A673 (cell line): ENCODE measurements at regions not wholly inside any gene's neighbourhood (a gene's known extent, or its start where the extent isn't known, plus 50 kb on each side); places are given as distances from the start of the nearest gene placed in this dataset.

ENCODE experiments used
- BruUV-seq: library from RNA; stranded (reverse); fragments of 400-500 nt; replicated peaks from 2 replicates; lab custom pipeline; 2021; lab: Mats Ljungman, UMichigan
- CTCF ChIA-PET: fragments of 300-600 bp; sonication (Branson Sonifier 250); formaldehyde crosslinking; loops from one replicate; lab custom pipeline; 2022; ENCODE audit warnings: antibody characterized with exemption; lab: Charles Lee
- POLR2A ChIA-PET: fragments of 300-600 bp; sonication (Branson Sonifier 250); formaldehyde crosslinking; loops from one replicate; lab custom pipeline; 2022; ENCODE audit warnings: antibody characterized with exemption; ENCODE audit not compliant: low non-redundant PET; lab: Charles Lee
- DNase-seq: peaks from one replicate; pipeline ENCODE4 v3.0.0-alpha.2; 2015; ENCODE audit warnings: low spot score
- H3K27ac ChIP-seq: fragments of 200-600 bp; sonication (generic); 2 replicates; pipeline ENCODE4 v1.5.1; 2016; ENCODE audit warnings: mixed run types, low read depth, mild to moderate bottlenecking, mixed read lengths, antibody characterized with exemption, low read length; ENCODE audit not compliant: poor library complexity, severe bottlenecking
- H3K27me3 ChIP-seq: fragments of 200-600 bp; sonication (generic); replicated peaks from 2 replicates; pipeline ENCODE4 v1.6.1; 2017; ENCODE audit warnings: mixed run types, low read depth, mild to moderate bottlenecking, mixed read lengths, antibody characterized with exemption, low read length; ENCODE audit not compliant: insufficient read depth, poor library complexity
- H3K36me3 ChIP-seq: fragments of 200-600 bp; sonication (generic); 2 replicates; pipeline ENCODE4 v1.6.1; 2016; ENCODE audit warnings: mixed run types, mild to moderate bottlenecking, mixed read lengths, antibody characterized with exemption, low read length; ENCODE audit not compliant: insufficient read depth, poor library complexity, severe bottlenecking
- H3K4me1 ChIP-seq: fragments of 200-600 bp; sonication (generic); 2 replicates; pipeline ENCODE4 v1.6.1; 2017; ENCODE audit warnings: mixed run types, mild to moderate bottlenecking, mixed read lengths, antibody characterized with exemption, low read length; ENCODE audit not compliant: insufficient read depth, poor library complexity, severe bottlenecking
- H3K4me3 ChIP-seq: fragments of 200-600 bp; sonication (generic); 2 replicates; pipeline ENCODE4 v1.5.1; 2016; ENCODE audit warnings: low read depth, mixed run types, mild to moderate bottlenecking, mixed read lengths, low read length; ENCODE audit not compliant: poor library complexity, severe bottlenecking
- H3K9me3 ChIP-seq: fragments of 200-600 bp; sonication (generic); 2 replicates; pipeline ENCODE4 v1.6.1; 2016; ENCODE audit warnings: mixed run types, low read depth, mild to moderate bottlenecking, mixed read lengths, antibody characterized with exemption, low read length; ENCODE audit not compliant: poor library complexity, severe bottlenecking
- EZH2 ChIP-seq: fragments of 200-600 bp; sonication (generic); IDR thresholded peaks from 2 replicates; pipeline ENCODE4 v1.6.1; 2017; ENCODE audit warnings: borderline replicate concordance, low read depth, mild to moderate bottlenecking, mixed read lengths, antibody characterized with exemption, low read length; ENCODE audit not compliant: poor library complexity, severe bottlenecking
- intact Hi-C: fragments of 100-400 bp; cut with micrococcal nuclease; formaldehyde crosslinking; loops from one replicate; pipeline ENCODE4 v1.10.0; 2022; ENCODE audit not compliant: unreplicated experiment
- TF ChIP-seq, protein P1 (sequence below): fragments of 300-800, 200-600 bp; sonication (generic); conservative IDR thresholded peaks from 2 replicates; pipeline ENCODE4 v1.5.1; 2017; ENCODE audit warnings: low read depth, mild to moderate bottlenecking, antibody characterized with exemption, low read length, moderate library complexity, mixed read lengths

DNA sequence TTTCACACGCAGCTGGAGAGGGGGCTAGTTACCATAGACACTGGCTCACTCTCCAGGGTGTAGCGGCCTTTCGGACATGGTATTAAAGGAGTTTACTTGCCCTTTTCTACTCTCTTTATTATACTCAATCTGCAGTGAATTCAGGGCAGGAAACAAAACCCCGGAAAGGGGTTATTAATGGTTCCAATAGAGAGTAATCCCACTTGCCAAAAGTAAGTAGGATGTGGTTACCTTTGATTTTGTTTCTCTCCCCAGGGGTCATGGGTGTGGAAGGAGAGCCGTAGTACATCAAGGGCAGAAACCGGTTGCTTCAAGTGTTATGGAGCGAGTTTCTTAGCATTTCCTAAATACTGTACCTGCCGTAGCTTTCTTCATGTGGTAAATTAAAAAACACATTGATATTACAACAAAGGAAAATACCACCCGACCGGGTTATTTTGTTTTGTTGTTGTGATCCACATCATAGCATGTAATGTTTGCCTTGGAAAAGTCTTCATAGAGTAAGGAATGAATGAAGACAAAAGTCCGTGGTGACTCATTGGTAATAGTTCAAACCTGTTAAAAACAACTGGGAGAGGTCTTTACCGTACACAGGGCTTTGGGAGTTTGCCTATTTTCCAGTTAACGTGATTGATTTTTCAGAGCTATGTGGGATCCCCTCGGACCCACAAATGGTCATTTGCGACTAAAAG lies 71.5 kb downstream of the SLC4A3 start:
- intact Hi-C loops, result no loop called here
- TF ChIP-seq EZH2, result no peak
- TF ChIP-seq, protein P1, sequence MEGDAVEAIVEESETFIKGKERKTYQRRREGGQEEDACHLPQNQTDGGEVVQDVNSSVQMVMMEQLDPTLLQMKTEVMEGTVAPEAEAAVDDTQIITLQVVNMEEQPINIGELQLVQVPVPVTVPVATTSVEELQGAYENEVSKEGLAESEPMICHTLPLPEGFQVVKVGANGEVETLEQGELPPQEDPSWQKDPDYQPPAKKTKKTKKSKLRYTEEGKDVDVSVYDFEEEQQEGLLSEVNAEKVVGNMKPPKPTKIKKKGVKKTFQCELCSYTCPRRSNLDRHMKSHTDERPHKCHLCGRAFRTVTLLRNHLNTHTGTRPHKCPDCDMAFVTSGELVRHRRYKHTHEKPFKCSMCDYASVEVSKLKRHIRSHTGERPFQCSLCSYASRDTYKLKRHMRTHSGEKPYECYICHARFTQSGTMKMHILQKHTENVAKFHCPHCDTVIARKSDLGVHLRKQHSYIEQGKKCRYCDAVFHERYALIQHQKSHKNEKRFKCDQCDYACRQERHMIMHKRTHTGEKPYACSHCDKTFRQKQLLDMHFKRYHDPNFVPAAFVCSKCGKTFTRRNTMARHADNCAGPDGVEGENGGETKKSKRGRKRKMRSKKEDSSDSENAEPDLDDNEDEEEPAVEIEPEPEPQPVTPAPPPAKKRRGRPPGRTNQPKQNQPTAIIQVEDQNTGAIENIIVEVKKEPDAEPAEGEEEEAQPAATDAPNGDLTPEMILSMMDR, result no peak
- H3K36me3 ChIP-seq, result no peaks in the 10 kb centered on the region
- no peak overlapping the region for H3K4me3 ChIP-seq
- H3K9me3 ChIP-seq, result no peaks in the 10 kb centered on the region
- no peak overlapping the region for H3K27ac ChIP-seq
- peak; percentile 75 for DNase-seq
- no TSS peak for BruUV-seq
- peaks cover 15% of the 10 kb centered on the region for H3K4me1 ChIP-seq
- ChIA-PET POLR2A (no interaction called here), CTCF (interaction anchor here (0.5 kb wide), 1 partner anchor 125 kb away, joined by 5 read pairs; no protein-coding TSS in a partner anchor)
- H3K27me3 ChIP-seq, result no peaks in the 10 kb centered on the region

DNA sequence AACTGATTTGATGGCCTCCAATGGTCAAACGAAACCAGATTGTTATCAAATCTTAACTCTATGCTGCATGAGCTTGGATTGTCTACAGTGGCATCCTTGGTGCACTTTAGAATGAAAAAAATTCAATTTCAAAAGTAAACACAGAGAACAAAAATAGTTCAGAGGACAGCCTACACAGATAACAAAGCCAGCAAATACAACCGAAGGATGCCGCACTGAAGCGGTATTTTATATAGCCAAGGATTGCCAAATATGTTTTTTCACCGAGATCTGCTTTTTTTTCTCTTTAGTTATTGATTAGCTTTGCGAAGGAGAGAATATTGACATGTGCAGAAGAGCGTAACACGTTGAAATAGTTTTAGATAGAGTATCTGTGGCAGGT lies 72.0 kb downstream of the SLC4A3 start:
- BruUV-seq, result no TSS peak
- CTCF ChIA-PET, result interaction anchor here (0.5 kb wide), 1 partner anchor 124 kb away, joined by 5 read pairs; no protein-coding TSS in a partner anchor
- Histone ChIP-seq H3K4me1 (peaks cover 15% of the 10 kb centered on the region), H3K36me3 (no peaks in the 10 kb centered on the region), H3K27ac (no peak overlapping the region), H3K9me3 (no peaks in the 10 kb centered on the region), H3K27me3 (no peaks in the 10 kb centered on the region), H3K4me3 (no peak overlapping the region)
- intact Hi-C loops, result no loop called here
- DNase-seq, result no peak
- TF ChIP-seq, protein P1, result no peak
- no peak for TF ChIP-seq EZH2
- POLR2A ChIA-PET, result no interaction called here

DNA sequence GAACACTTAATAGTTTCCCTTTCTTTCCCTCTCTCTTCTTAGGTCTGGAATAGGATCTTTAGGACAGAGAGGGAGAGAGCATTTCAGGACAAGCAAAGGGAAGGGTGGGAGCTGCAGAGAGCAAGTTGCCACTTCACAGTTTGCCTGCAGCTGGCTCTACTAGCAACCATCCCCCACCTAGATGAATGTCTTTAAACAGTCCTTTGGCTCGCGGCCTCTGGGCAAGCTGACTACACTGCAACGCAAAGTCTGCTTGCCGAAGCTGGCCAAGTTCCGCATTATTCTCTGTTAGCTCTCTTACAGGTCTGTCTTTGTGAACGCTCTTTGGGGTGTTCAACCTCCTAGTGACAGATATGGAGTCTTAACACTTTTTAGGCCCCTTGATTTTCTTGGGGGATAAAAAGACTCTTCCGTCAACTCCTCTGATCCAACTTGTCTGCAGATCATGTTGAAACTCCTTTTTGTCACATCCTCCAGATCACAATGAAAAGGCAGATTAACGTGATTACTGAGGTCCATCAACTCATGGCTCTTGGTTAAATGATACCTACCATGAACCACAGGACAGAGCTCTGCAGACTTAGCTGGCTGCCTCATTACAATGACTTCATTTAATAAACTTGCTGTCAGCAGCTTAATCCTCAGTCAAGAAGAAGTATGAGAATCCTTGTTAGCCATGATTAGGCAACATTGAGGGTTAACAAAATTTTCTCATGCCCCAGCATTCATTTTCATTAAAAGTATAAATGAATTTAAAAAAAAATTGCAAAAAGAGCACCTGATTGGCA lies 74.6 kb downstream of the SLC4A3 start:
- ChIA-PET CTCF (no interaction called here), POLR2A (no interaction called here)
- no peak overlapping the region for H3K4me3 ChIP-seq
- H3K27ac ChIP-seq, result no peak overlapping the region
- H3K9me3 ChIP-seq, result no peaks in the 10 kb centered on the region
- no peak for DNase-seq
- intact Hi-C loops, result no loop called here
- H3K27me3 ChIP-seq, result no peaks in the 10 kb centered on the region
- H3K4me1 ChIP-seq, result peaks cover 15% of the 10 kb centered on the region
- no TSS peak for BruUV-seq
- no peaks in the 10 kb centered on the region for H3K36me3 ChIP-seq
- TF ChIP-seq, protein P1, result no peak
- no peak for TF ChIP-seq EZH2
